ENCODE measurements at regions not wholly inside any gene's neighbourhood (a gene's known extent, or its start where the extent isn't known, plus 50 kb on each side); places are given as distances from the start of the nearest gene placed in this dataset.
"Not testable (repeated sequence)": the region's sequence is repeated elsewhere in the genome, so short reads cannot be mapped to it uniquely, and the experiment has no call there.

GRCh38 chr5:147081311-147081764 is 153.5 kb upstream of the STK32A start:
- DNase-seq (ENCODE audit: low spot score), result no peak

DNA sequence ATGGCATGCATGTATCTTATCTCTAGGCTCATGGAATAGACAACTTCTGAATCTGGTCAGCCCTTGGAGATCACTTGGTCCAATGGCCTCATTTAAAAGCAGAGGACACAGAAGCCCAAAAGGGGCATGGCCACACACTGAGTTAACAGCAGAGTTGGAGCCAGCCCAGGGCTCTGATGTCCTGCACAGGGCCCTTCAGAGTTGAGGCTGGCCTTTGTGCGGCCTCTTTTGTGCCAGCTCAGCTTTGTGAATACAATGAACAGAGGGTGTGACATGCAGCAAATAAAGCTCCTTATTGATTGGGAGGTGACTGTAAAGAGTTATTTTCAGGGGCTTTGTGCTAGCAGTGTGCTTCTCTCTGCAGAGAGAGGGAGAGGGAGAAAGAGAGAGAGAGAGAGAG is 150.1 kb upstream of the STK32A start:
- no peak for DNase-seq (ENCODE audit: low spot score)

DNA sequence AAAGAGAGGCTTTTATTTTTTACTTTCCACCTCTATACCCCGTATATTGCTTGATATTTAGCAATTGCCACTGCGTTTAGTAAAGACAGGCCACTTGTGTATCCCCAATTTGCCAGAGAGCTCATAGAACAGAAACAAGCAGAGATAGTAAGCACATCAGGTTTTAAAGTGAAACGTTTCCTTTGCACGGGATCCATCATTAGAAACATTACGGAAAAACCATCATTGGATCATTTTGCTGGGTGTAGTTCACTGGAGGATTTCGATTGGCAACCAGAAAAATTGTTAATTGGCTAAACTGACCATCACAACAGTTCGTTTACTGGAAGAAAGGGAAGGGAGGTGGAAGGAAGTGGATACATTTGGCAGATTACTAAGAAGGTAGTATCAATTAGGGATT is 149.4 kb upstream of the STK32A start:
- no peak for DNase-seq (ENCODE audit: low spot score)

DNA sequence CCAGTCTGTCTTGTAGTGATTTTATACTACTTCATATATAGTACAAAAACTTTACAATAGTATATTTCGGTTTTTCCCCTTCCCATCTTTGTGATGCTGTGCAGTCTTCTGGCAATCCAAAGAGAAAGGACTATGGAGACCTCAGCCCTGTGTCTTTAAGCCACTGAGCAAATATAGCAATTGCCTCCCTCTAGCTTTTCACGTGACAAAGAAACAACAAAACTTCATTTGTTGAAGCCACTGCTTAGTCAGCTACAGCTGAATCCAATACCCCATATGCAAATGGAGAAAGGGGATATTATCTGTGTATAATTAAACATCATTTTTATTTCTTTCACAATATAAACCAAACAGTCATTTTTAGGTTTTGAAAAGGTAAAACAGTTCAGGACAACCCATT is 142.8 kb upstream of the STK32A start:
- no peak for DNase-seq (ENCODE audit: low spot score)

GRCh38 chr5:147093138-147093537 is 141.7 kb upstream of the STK32A start:
- DNase-seq (ENCODE audit: low spot score), result no peak

DNA sequence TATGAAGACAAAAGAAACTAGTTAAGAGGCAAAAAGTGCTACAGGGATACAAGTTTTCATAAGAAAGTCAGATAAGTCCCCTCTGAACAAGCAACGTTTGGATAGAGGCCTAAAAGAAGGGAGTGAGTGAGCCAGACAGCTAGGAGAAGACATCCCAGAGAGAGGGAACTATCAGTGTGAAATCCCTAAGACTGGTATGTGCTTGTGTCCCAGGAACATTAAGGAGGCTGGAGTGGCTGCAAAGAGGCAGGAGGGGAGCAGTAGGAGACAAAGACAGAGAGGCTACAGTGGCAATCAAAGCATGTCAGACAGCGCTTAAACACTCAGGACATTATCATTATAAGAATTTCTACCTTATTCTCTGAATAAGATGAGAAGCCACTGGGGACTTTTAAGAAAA is 139.1 kb upstream of the STK32A start:
- DNase-seq (ENCODE audit: low spot score), result no peak

GRCh38 chr5:147098233-147098790 is 136.5 kb upstream of the STK32A start:
- DNase-seq (ENCODE audit: low spot score), result peak; percentile 62

DNA sequence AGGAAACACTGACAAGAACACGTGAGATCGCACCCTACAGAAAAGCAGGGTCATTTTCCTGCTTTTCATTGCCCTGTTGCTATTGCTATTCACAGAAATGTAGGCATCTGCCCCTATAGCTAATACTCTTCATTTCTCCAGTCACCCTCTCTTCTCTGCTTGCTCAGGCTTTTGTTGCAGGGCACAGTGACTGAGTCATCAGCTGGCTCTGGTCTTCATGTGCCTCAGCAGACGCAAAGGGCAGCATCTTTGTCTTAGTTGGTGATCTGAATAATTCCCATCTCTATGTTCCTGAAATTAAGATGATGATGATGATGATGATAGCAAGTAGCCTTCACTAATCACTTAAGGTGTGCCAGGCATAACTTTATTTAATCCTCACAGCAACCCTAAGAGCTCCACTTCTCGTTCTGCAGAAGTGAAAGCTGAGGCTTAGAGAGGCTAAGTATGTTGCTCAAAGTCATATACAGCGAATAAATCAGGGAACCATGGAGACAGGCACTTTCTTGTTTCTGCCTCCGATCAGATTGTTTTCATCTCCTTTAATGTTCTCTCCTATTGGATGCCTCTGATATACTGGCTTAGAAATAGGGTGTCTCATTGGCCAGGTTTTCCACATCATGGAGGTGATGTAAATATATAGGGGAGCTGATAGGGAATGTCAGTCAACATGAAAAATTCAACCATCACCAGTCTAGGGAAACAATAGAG is 133.0 kb upstream of the STK32A start:
- DNase-seq (ENCODE audit: low spot score), result no peak

DNA sequence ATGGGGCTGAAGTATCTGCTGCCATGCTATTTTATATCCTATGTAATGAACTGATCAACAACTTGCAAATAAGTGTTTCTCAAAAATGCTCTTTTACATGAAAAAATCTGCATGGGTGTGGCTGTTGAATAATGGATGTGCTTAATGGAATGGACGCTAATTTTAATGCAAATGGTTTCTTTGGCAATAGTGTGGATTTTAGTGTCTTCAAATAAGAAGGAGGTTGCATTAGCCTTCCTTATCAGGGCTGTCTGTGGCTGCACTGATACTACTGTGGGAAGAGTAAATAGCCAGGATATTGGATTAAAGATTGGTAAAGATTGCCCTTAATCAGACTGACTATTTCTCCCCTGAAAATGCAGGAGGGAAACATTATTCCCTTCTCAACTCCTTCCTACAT is 121.9 kb upstream of the STK32A start:
- no peak for DNase-seq (ENCODE audit: low spot score)

DNA sequence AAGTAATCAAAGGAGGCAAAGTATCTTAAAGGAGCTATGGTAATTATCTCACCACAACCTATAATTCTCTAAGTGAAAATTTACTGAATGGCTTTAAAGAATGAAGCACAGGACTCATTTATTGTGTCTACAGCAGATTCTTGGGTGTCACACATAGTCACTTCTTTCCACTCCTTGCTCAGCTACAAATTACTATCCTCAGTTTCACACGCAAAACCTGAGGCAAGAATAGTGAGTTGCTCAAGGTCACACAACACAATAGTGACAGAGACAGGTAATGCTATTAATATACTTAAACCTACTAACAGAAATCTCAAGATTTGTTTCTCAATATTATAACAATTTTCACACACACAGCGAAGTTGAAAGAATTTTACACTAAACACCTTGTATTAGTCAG is 120.9 kb upstream of the STK32A start:
- DNase-seq (ENCODE audit: low spot score), result no peak

DNA sequence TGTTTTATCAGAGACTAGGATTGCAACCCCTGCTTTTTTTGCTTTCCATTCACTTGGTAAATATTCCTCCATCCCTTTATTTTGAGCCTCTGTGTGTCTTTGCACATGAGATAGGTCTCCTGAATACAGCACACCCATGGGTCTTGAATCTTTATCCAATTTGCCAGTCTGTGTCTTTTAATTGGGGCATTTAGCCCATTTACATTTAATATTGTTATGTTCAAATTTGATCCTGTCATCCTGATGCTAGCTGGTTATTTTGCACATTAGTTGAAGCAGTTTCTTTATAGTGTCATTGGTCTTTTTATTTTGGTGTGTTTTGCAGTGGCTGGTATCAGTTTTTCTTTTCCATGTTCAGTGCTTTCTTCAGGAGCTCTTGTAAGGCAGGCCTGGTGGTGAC is 95.1 kb upstream of the STK32A start:
- not testable (repeated sequence) for DNase-seq (ENCODE audit: low spot score)

- peak; percentile 28 for DNase-seq (ENCODE audit: low spot score)
These were observed 94.3 kb upstream of the STK32A start for GRCh38 chr5:147140558-147140957.

DNA sequence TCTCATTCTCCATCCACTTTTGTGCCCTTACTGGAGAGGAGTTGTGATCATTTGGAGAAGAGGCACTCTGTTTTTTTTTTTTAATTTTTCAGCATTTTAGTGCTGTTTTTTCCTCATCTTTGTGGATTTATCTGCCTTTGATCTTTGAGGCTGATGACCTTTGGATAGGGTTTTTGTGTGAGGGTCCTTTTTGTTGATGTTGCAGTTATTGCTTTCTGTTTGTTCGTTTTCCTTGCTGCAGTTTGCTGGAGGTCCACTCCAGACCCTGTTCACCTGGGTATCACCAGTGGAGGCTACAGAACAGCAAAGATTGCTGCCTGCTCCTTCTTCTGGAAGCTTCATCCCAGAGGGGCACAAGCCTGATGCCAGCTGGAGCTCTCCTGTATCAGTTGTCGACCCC is 93.2 kb upstream of the STK32A start:
- not testable (repeated sequence) for DNase-seq (ENCODE audit: low spot score)

- no peak for DNase-seq (ENCODE audit: low spot score)
These were observed 91.6 kb upstream of the STK32A start for GRCh38 chr5:147143215-147143614.

- DNase-seq (ENCODE audit: low spot score), result no peak
These were observed 89.5 kb upstream of the STK32A start for GRCh38 chr5:147145328-147145727.

DNA sequence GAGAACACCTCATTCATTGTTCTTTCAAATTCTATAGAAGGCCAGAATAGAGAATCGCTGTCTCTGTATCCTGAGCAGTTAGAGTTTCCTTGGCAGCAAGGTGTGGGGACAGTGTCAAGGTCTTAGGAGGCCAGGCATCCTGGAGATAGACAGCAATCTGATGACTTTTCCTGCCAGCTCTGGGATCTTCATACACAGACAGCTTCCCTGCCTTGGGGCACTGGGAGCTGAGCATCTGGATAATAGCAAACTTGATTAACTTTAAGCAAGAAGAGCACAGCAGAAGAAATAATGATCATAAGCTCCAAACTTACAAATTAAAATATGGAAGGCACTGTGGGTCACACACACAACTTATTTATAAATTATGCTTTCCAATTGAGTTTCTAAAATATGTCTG is 86.1 kb upstream of the STK32A start:
- DNase-seq (ENCODE audit: low spot score), result no peak

- no peak for DNase-seq (ENCODE audit: low spot score)
These were observed 82.7 kb upstream of the STK32A start for GRCh38 chr5:147152086-147152485.

- no peak for DNase-seq (ENCODE audit: low spot score)
These were observed 80.0 kb upstream of the STK32A start for GRCh38 chr5:147154809-147155208.

DNA sequence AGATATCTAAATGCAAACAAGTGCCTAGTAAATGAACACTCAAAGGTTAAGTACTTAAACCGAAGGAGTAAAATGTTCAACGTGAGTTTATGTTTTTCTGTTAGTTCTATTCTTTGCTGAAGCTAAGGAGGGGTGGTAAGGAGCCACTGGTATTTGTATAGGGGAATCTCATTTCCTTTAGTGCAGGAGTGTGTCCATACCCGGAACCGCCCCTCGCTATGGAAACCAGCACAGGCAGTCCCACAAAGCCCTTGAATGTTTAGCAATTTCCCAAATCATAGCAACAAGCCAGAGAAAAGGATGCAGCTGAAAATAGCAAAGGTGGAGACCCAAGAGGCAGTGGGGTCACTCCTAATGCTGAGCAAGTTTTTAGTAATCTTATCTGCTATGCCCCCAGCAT is 78.8 kb upstream of the STK32A start:
- DNase-seq (ENCODE audit: low spot score), result no peak

DNA sequence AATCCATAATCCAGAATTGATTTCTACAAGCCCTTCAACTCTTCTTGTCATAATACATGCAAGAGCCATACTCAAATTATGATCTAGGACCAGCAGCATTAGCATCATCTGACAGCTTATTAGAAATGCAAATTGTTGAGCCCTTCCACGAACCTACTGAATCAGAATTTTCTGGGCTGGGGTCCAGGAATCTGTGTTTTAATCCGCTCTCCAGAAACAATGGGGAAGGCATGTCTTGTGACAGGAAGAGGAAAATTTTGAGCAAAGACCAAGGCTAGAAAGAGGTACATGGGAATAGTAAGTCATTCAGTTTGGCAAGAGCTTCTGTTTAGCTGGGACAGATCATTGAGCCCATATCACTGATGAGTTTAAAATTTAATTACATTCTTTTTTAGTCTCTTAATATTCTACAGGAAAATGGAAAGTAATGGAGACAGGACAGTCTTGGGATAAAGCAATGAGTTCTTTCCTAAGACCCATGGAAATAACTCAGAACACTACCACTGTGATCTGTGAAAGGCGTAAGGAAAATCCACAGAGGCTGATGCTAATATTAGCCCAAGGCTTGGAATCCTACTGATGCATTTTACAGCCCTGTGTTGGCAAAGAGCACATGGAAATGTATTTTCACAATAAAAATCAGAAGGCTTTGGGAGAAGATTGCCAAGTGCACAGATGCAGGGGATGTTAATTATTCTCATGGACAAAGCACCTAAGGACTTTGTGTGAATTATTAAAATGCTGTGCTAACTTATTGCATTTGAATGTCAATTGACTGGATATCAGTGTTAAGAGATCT is 73.7 kb upstream of the STK32A start:
- DNase-seq (ENCODE audit: low spot score), result no peak

DNA sequence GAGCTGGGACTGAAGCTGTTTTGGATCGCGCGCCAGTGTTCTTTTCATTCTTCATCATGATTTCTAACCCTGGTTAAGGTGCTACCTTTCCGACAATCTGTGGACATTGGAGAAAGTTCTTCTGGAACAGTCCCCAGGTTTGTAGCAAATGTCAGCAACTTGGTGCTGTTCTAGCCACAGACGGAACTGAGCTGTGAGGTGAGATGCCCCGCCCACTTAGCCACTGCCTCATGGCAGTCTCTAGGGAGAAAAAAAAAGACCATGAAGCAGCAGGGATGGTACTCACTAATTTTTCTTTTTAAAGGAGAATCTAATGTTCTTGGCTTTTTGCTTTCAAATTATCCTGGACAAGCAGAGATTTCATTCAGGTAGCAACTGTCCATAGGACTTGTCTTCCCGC is 72.1 kb upstream of the STK32A start:
- DNase-seq (ENCODE audit: low spot score), result no peak

- peak; percentile 29 for DNase-seq (ENCODE audit: low spot score)
These were observed 67.3 kb upstream of the STK32A start for GRCh38 chr5:147167529-147167928.
